Hepatocyte (in vitro differentiated cells): ENCODE measurements at regions not wholly inside any gene's neighbourhood (a gene's known extent, or its start where the extent isn't known, plus 50 kb on each side); places are given as distances from the start of the nearest gene placed in this dataset.

Experiments
- DNase-seq: peaks from one replicate; pipeline ENCODE4 v3.0.0-alpha.2; 2016; ENCODE audit warnings: low spot score
- H2AFZ ChIP-seq: fragments of 200-600 bp; sonication (generic); 2 replicates; pipeline ENCODE4 v1.6.0; 2016; ENCODE audit warnings: antibody characterized with exemption, mild to moderate bottlenecking
- H3K27ac ChIP-seq: fragments of 200-600 bp; sonication (generic); 2 replicates; pipeline ENCODE4 v1.5.1; 2016; ENCODE audit warnings: mild to moderate bottlenecking
- H3K27me3 ChIP-seq: fragments of 200-600 bp; sonication (generic); 2 replicates; pipeline ENCODE4 v1.6.1; 2016
- H3K36me3 ChIP-seq: fragments of 200-600 bp; sonication (generic); replicated peaks from 2 replicates; pipeline ENCODE4 v1.5.1; 2016; ENCODE audit warnings: low read depth; ENCODE audit not compliant: insufficient read depth
- H3K4me1 ChIP-seq: fragments of 200-600 bp; sonication (generic); 2 replicates; pipeline ENCODE4 v1.5.1; 2016; ENCODE audit warnings: mild to moderate bottlenecking, moderate library complexity; ENCODE audit not compliant: insufficient read depth
- H3K4me2 ChIP-seq: fragments of 200-600 bp; sonication (generic); 2 replicates; pipeline ENCODE4 v1.6.0; 2016
- H3K4me3 ChIP-seq: fragments of 200-600 bp; sonication (generic); 2 replicates; pipeline ENCODE4 v1.5.1; 2016; ENCODE audit warnings: mild to moderate bottlenecking
- H3K79me2 ChIP-seq: fragments of 200-600 bp; sonication (generic); 2 replicates; pipeline ENCODE4 v1.6.0; 2017; ENCODE audit warnings: mild to moderate bottlenecking
- H3K9me2 ChIP-seq: fragments of 200-600 bp; sonication (generic); replicated peaks from 2 replicates; pipeline ENCODE4 v1.6.0; 2017; ENCODE audit warnings: mild to moderate bottlenecking; ENCODE audit not compliant: insufficient read depth
- H3K9me3 ChIP-seq: fragments of 200-600 bp; sonication (generic); 2 replicates; pipeline ENCODE4 v1.5.1; 2016; ENCODE audit warnings: low read depth, mild to moderate bottlenecking
- H4K20me1 ChIP-seq: fragments of 200-600 bp; sonication (generic); 2 replicates; pipeline ENCODE4 v1.6.0; 2016; ENCODE audit warnings: mild to moderate bottlenecking; ENCODE audit not compliant: insufficient read depth, poor library complexity, severe bottlenecking
- CTCF ChIP-seq: fragments of 200-600 bp; sonication (generic); IDR thresholded peaks from 2 replicates; pipeline ENCODE4 v1.5.1; 2016; ENCODE audit warnings: antibody characterized with exemption, mild to moderate bottlenecking; ENCODE audit not compliant: poor library complexity
- EZH2 ChIP-seq: fragments of 200-600 bp; sonication (generic); IDR thresholded peaks from 2 replicates; pipeline ENCODE4 v1.6.1; 2016; ENCODE audit warnings: antibody characterized with exemption, mild to moderate bottlenecking, borderline replicate concordance
- EZH2phosphoT487 ChIP-seq: fragments of 200-600 bp; sonication (generic); IDR thresholded peaks from one replicate; pipeline ENCODE4 v1.6.1; 2018; ENCODE audit warnings: antibody characterized with exemption, mild to moderate bottlenecking, low read depth, moderate library complexity; ENCODE audit not compliant: unreplicated experiment, severe bottlenecking
- WGBS: methylation state at CpG from one replicate; pipeline ENCODE4 v1.1.6; 2016; ENCODE audit warnings: low lambda C conversion rate; ENCODE audit errors: missing lambda C conversion rate; 5-methylcytosine and 5-hydroxymethylcytosine counted together

- TF ChIP-seq EZH2, result no peak
- TF ChIP-seq CTCF, result no peak
- TF ChIP-seq EZH2phosphoT487, result no peak
- H3K27ac ChIP-seq, result peak overlapping the region; percentile 37
- H3K4me1 ChIP-seq, result peaks cover 11% of the 10 kb centered on the region
- H3K9me3 ChIP-seq, result no peaks in the 10 kb centered on the region
- DNase-seq, result no peak
- H3K27me3 ChIP-seq, result no peaks in the 10 kb centered on the region
- no peaks in the 10 kb centered on the region for H3K36me3 ChIP-seq
- no peak overlapping the region for H3K4me3 ChIP-seq
- no peaks in the 10 kb centered on the region for H3K79me2 ChIP-seq
- no peaks in the 10 kb centered on the region for H3K9me2 ChIP-seq
- no peak overlapping the region for H2AFZ ChIP-seq
- H4K20me1 ChIP-seq, result no peaks in the 10 kb centered on the region
- WGBS, result 80% methylated on average over 5 of the region's 5 CpGs
- H3K4me2 ChIP-seq, result no peak overlapping the region
Observed at GRCh38 chr11:130611791-130612251, 163.4 kb downstream of the ADAMTS15 start.

GRCh38 chr11:130612291-130612851 is 163.9 kb downstream of the ADAMTS15 start:
- no peaks in the 10 kb centered on the region for H3K9me3 ChIP-seq
- peaks cover 8% of the 10 kb centered on the region for H3K4me1 ChIP-seq
- H3K9me2 ChIP-seq, result no peaks in the 10 kb centered on the region
- DNase-seq, result no peak
- TF ChIP-seq EZH2phosphoT487, result no peak
- TF ChIP-seq CTCF, result no peak
- TF ChIP-seq EZH2, result no peak
- no peaks in the 10 kb centered on the region for H3K36me3 ChIP-seq
- 87% methylated on average over 2 of the region's 2 CpGs for WGBS
- no peak overlapping the region for H2AFZ ChIP-seq
- no peaks in the 10 kb centered on the region for H3K79me2 ChIP-seq
- no peaks in the 10 kb centered on the region for H4K20me1 ChIP-seq
- H3K4me2 ChIP-seq, result no peak overlapping the region
- peak overlapping the region; percentile 37 for H3K27ac ChIP-seq
- no peak overlapping the region for H3K4me3 ChIP-seq
- H3K27me3 ChIP-seq, result no peaks in the 10 kb centered on the region

GRCh38 chr11:130613396-130613795 is 165.0 kb downstream of the ADAMTS15 start:
- Histone ChIP-seq H3K4me2 (no peak overlapping the region), H3K9me2 (no peaks in the 10 kb centered on the region)
- 60% methylated on average over 4 of the region's 4 CpGs for WGBS

More at GRCh38 chr11:130613396-130613795, 165.0 kb downstream of the ADAMTS15 start:
- H3K4me3 ChIP-seq, result no peak overlapping the region
- H2AFZ ChIP-seq, result no peak overlapping the region
- no peaks in the 10 kb centered on the region for H4K20me1 ChIP-seq
- no peaks in the 10 kb centered on the region for H3K27me3 ChIP-seq
- H3K79me2 ChIP-seq, result no peaks in the 10 kb centered on the region
- DNase-seq, result no peak
- H3K27ac ChIP-seq, result no peak overlapping the region
- peaks cover 8% of the 10 kb centered on the region for H3K4me1 ChIP-seq
- H3K36me3 ChIP-seq, result no peaks in the 10 kb centered on the region
- no peaks in the 10 kb centered on the region for H3K9me3 ChIP-seq
- TF ChIP-seq CTCF, result no peak
